OCI-LY7 (cell line): ENCODE measurements at regions not wholly inside any gene's neighbourhood (a gene's known extent, or its start where the extent isn't known, plus 50 kb on each side); places are given as distances from the start of the nearest gene placed in this dataset.

Experiments used
- BruUV-seq: library from RNA; stranded (reverse); fragments of 400-500 nt; replicated peaks from 2 replicates; lab custom pipeline; 2021; lab: Mats Ljungman, UMichigan
- CTCF ChIA-PET: fragments of 300-600 bp; sonication (Branson Sonifier 250); formaldehyde crosslinking; loops from one replicate; lab custom pipeline; 2022; ENCODE audit warnings: antibody characterized with exemption; ENCODE audit not compliant: unreplicated experiment; lab: Charles Lee
- POLR2A ChIA-PET: fragments of 300-600 bp; sonication (Branson Sonifier 250); formaldehyde crosslinking; loops from one replicate; lab custom pipeline; 2022; ENCODE audit warnings: antibody characterized with exemption; lab: Charles Lee
- DNase-seq: peaks from one replicate; pipeline ENCODE4 v3.0.0-alpha.2; 2015; ENCODE audit warnings: low spot score
- H2AFZ ChIP-seq: fragments of 200-600 bp; sonication (generic), shearing (Covaris generic); 2 replicates; pipeline ENCODE4 v1.6.1; 2014; ENCODE audit warnings: mild to moderate bottlenecking, antibody characterized with exemption, low read length, moderate library complexity
- H3K27ac ChIP-seq: fragments of 200-600 bp; sonication (generic); 2 replicates; pipeline ENCODE4 v1.5.1; 2014; ENCODE audit warnings: mixed run types, low read depth, mild to moderate bottlenecking, moderate library complexity, low read length, inconsistent platforms; ENCODE audit not compliant: poor library complexity, severe bottlenecking
- H3K36me3 ChIP-seq: fragments of 200-600 bp; sonication (generic); 2 replicates; pipeline ENCODE4 v1.6.1; 2014; ENCODE audit warnings: mild to moderate bottlenecking, antibody characterized with exemption, low read length, moderate library complexity, mixed read lengths; ENCODE audit not compliant: insufficient read depth
- H3K4me1 ChIP-seq: fragments of 200-600 bp; sonication (generic); 2 replicates; pipeline ENCODE4 v1.5.1; 2014; ENCODE audit warnings: mild to moderate bottlenecking, low read length; ENCODE audit not compliant: insufficient read depth, poor library complexity, severe bottlenecking
- H3K4me2 ChIP-seq: fragments of 200-600 bp; sonication (generic); 2 replicates; pipeline ENCODE4 v1.6.1; 2014; ENCODE audit warnings: mild to moderate bottlenecking, low read length
- H3K4me3 ChIP-seq: fragments of 200-600 bp; sonication (generic); 2 replicates; pipeline ENCODE4 v1.5.1; 2014; ENCODE audit warnings: mild to moderate bottlenecking, low read depth, low read length; ENCODE audit not compliant: poor library complexity, severe bottlenecking
- H3K79me2 ChIP-seq: fragments of 200-600 bp; sonication (generic); 2 replicates; pipeline ENCODE4 v1.6.1; 2016; ENCODE audit warnings: low read depth, mild to moderate bottlenecking, low read length, moderate library complexity, mixed read lengths; ENCODE audit not compliant: insufficient read depth
- H3K9me2 ChIP-seq: fragments of 200-600 bp; sonication (generic); 2 replicates; pipeline ENCODE4 v1.6.1; 2016; ENCODE audit warnings: mild to moderate bottlenecking, low read length, mixed read lengths; ENCODE audit not compliant: insufficient read depth
- H3K9me3 ChIP-seq: fragments of 200-600 bp; sonication (generic); 2 replicates; pipeline ENCODE4 v1.6.1; 2014; ENCODE audit warnings: mild to moderate bottlenecking, mixed run types, low read length, mixed read lengths
- H4K20me1 ChIP-seq: fragments of 200-600 bp; sonication (generic); 2 replicates; pipeline ENCODE4 v1.6.1; 2014; ENCODE audit warnings: mild to moderate bottlenecking, antibody characterized with exemption, low read length, moderate library complexity, mixed read lengths; ENCODE audit not compliant: insufficient read depth
- EZH2phosphoT487 ChIP-seq: fragments of 200-600 bp; sonication (generic); IDR thresholded peaks from 2 replicates; pipeline ENCODE4 v1.6.1; 2018; ENCODE audit warnings: low read depth, borderline replicate concordance, mild to moderate bottlenecking, mixed run types, antibody characterized with exemption, low read length, moderate library complexity, mixed read lengths
- intact Hi-C: fragments of 100-400 bp; cut with micrococcal nuclease; formaldehyde crosslinking; loops from one replicate; pipeline ENCODE4 v1.10.0; 2022; ENCODE audit not compliant: unreplicated experiment
- TF ChIP-seq, protein P1 (sequence below): fragments of 200-600 bp; sonication (generic); conservative IDR thresholded peaks from 2 replicates; pipeline ENCODE4 v1.5.1; 2014; ENCODE audit warnings: mild to moderate bottlenecking, antibody characterized with exemption, low read length, moderate library complexity, mixed read lengths

DNA sequence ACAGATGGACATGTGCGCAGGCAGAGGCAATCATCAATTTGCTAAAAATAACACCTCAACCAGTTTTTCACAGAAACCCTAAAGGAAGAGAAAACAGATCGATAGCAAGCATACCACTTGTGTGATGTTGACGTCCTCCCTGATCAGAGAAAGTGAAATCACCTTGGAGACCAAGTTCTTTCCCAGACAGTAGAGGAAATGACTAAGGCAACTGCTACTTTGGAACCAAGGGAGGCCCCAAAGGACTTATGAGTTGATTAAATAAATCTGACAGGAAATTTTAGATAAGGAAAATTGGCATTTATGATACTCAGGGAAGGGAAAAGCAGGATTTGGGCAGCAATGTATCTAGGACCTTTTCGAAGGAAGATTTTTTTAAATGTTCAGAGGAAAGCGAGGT is 267.1 kb upstream of the ASIC2 start:
- Histone ChIP-seq H3K36me3 (no peaks in the 10 kb centered on the region), H3K27ac (no peak overlapping the region), H3K4me2 (no peak overlapping the region), H3K9me2 (no peaks in the 10 kb centered on the region), H2AFZ (no peak overlapping the region), H4K20me1 (no peaks in the 10 kb centered on the region), H3K9me3 (no peaks in the 10 kb centered on the region), H3K79me2 (no peaks in the 10 kb centered on the region), H3K4me1 (no peaks in the 10 kb centered on the region), H3K4me3 (no peak overlapping the region)
- intact Hi-C loops, result no loop called here
- TF ChIP-seq, protein P1, sequence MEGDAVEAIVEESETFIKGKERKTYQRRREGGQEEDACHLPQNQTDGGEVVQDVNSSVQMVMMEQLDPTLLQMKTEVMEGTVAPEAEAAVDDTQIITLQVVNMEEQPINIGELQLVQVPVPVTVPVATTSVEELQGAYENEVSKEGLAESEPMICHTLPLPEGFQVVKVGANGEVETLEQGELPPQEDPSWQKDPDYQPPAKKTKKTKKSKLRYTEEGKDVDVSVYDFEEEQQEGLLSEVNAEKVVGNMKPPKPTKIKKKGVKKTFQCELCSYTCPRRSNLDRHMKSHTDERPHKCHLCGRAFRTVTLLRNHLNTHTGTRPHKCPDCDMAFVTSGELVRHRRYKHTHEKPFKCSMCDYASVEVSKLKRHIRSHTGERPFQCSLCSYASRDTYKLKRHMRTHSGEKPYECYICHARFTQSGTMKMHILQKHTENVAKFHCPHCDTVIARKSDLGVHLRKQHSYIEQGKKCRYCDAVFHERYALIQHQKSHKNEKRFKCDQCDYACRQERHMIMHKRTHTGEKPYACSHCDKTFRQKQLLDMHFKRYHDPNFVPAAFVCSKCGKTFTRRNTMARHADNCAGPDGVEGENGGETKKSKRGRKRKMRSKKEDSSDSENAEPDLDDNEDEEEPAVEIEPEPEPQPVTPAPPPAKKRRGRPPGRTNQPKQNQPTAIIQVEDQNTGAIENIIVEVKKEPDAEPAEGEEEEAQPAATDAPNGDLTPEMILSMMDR, result no peak
- no peak for TF ChIP-seq EZH2phosphoT487
- ChIA-PET CTCF (no interaction called here), POLR2A (no interaction called here)
- BruUV-seq, result no TSS peak
- no peak for DNase-seq

DNA sequence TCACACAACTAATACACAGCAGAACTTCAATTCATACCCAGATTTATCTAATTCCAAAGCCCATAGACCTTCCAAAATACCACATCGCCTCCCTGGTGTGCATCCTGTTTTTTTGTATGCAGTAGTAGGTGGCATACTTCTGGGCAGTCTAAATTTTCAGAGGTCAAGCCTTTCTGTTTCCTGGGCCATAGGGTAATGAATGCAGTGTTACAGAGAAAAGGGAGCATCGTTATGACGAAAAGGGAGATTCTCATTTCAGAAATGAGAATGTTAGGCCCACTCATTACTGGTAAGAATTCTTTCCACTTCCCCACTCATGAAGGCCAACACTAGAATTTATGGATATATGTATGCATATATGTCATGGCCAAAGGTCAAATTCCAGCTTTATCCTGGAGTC is 267.8 kb upstream of the ASIC2 start:
- intact Hi-C loops, result no loop called here
- Histone ChIP-seq H4K20me1 (no peaks in the 10 kb centered on the region), H3K9me3 (no peaks in the 10 kb centered on the region), H3K36me3 (no peaks in the 10 kb centered on the region), H3K4me3 (no peak overlapping the region), H3K79me2 (no peaks in the 10 kb centered on the region), H3K4me1 (no peaks in the 10 kb centered on the region), H3K9me2 (no peaks in the 10 kb centered on the region), H3K27ac (no peak overlapping the region), H3K4me2 (no peak overlapping the region), H2AFZ (no peak overlapping the region)
- ChIA-PET CTCF (no interaction called here), POLR2A (no interaction called here)
- TF ChIP-seq EZH2phosphoT487, result no peak
- TF ChIP-seq, protein P1, result no peak
- no peak for DNase-seq
- no TSS peak for BruUV-seq

DNA sequence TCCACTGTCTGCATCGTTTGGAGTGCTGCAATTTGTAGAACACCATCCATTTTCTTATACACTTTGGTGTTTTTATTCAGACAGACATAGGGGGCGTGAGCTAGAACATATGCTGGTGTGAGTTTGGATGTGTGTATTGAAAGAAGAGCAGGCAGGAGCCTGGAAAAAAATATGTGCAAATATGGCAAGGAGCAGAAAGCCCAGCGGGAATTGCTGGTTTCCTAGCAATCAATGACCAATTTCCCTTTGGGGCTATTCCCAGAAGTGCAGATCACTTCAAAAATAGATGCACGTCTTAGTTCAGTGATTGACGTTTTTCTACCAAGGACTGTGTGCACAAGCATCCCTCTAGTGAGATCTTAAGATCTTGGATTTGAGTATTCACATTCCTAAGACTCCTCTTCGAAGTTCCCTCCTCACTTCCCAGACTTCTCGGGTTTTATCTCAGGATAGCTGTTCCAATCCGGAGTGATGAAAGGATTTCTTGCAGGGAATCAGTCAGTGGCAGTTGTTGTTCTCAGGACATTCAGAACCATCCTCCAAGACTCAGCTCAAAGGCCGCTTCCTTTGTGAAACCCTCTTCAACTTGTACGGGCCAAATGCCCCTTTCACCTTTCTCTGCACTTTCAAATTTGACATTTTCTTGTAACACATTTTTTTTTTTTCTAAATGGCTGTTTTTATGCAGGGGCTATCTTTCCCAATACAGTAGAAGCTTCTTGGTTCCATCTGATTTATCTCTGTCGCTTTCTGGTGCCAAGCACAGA is 268.7 kb upstream of the ASIC2 start:
- Histone ChIP-seq H3K27ac (no peak overlapping the region), H3K4me1 (no peaks in the 10 kb centered on the region), H2AFZ (no peak overlapping the region), H3K4me3 (no peak overlapping the region), H3K9me2 (no peaks in the 10 kb centered on the region), H3K36me3 (no peaks in the 10 kb centered on the region), H3K9me3 (no peaks in the 10 kb centered on the region), H3K79me2 (no peaks in the 10 kb centered on the region), H4K20me1 (no peaks in the 10 kb centered on the region), H3K4me2 (no peak overlapping the region)
- ChIA-PET POLR2A (no interaction called here), CTCF (no interaction called here)
- intact Hi-C loops, result no loop called here
- DNase-seq, result no peak
- TF ChIP-seq EZH2phosphoT487, result no peak
- no TSS peak for BruUV-seq
